GM11168 (cell line): ENCODE measurements at regions not wholly inside any gene's neighbourhood (a gene's known extent, or its start where the extent isn't known, plus 50 kb on each side); places are given as distances from the start of the nearest gene placed in this dataset.

Experiments
- in situ Hi-C: fragments of 300-500 bp; cut with MboI; formaldehyde crosslinking; loops from one replicate; pipeline ENCODE4 v1.12.0; 2022; ENCODE audit warnings: low sequenced_read_pairs; ENCODE audit not compliant: unreplicated experiment

GRCh38 chr5:82858151-82859025 lies 218.8 kb downstream of the TMEM167A start:
- in situ Hi-C loops, result no loop called here

- in situ Hi-C loops, result no loop called here
Measured at GRCh38 chr5:82855893-82856550, 221.2 kb downstream of the TMEM167A start.

GRCh38 chr5:82854956-82855355 lies 222.2 kb downstream of the TMEM167A start:
- in situ Hi-C loops, result no loop called here

GRCh38 chr5:82851471-82851870 lies 225.7 kb downstream of the TMEM167A start:
- in situ Hi-C loops, result no loop called here

- in situ Hi-C loops, result no loop called here
Measured at GRCh38 chr5:82850393-82850792, 226.8 kb downstream of the TMEM167A start.

- in situ Hi-C loops, result no loop called here
Measured at GRCh38 chr5:82849885-82850284, 227.3 kb downstream of the TMEM167A start.

GRCh38 chr5:82847562-82847961 lies 229.6 kb downstream of the TMEM167A start:
- in situ Hi-C loops, result no loop called here

- in situ Hi-C loops, result no loop called here
Measured at GRCh38 chr5:82839881-82840280, 237.3 kb downstream of the TMEM167A start.

GRCh38 chr5:82835488-82835887 lies 241.7 kb downstream of the TMEM167A start:
- in situ Hi-C loops, result no loop called here

- in situ Hi-C loops, result no loop called here
Measured at GRCh38 chr5:82834151-82834550, 243.0 kb downstream of the TMEM167A start.

GRCh38 chr5:82833277-82833676 lies 243.9 kb downstream of the TMEM167A start:
- in situ Hi-C loops, result no loop called here

GRCh38 chr5:82832445-82832844 lies 244.7 kb downstream of the TMEM167A start:
- in situ Hi-C loops, result no loop called here

GRCh38 chr5:82828211-82828610 lies 249.0 kb downstream of the TMEM167A start:
- in situ Hi-C loops, result no loop called here

- in situ Hi-C loops, result no loop called here
Measured at GRCh38 chr5:82827651-82828050, 249.5 kb downstream of the TMEM167A start.

- in situ Hi-C loops, result no loop called here
Measured at GRCh38 chr5:82822634-82822927, 254.6 kb downstream of the TMEM167A start.

- in situ Hi-C loops, result no loop called here
Measured at GRCh38 chr5:82821846-82822633, 255.2 kb downstream of the TMEM167A start.

GRCh38 chr5:82820961-82821845 lies 256.0 kb downstream of the TMEM167A start:
- in situ Hi-C loops, result no loop called here

GRCh38 chr5:82820188-82820587 lies 257.0 kb downstream of the TMEM167A start:
- in situ Hi-C loops, result no loop called here

GRCh38 chr5:82817897-82818676 lies 259.1 kb downstream of the TMEM167A start:
- in situ Hi-C loops, result no loop called here
